ENCODE measurements at regions not wholly inside any gene's neighbourhood (a gene's known extent, or its start where the extent isn't known, plus 50 kb on each side); places are given as distances from the start of the nearest gene placed in this dataset.
"Not testable (repeated sequence)": the region's sequence is repeated elsewhere in the genome, so short reads cannot be mapped to it uniquely, and the experiment has no call there.

DNA sequence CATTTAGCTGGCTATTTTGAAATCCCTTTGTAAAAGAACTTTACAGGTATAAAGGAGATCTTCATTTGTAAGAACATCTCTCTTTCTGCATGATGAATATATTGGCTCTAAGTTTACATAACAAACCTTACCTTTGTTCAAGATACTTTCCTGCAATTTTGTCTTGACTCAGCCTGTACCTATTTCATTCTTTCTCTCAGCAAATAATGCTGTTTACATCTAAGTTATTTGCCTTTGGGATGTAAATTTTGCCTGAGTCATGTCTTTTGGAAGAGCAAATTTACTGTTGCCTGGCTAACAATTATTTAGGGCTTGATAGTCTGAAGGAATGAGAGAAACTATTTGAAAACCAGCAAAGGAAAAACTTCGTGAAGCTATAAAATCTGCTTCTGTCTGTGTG, 210.4 kb upstream of the TGIF2LY start:
- not testable (repeated sequence) for TF ChIP-seq POLR2A (IDR thresholded peaks at IDR 0.05; ENCODE audit: low read length); GATA1 (IDR thresholded peaks at IDR 0.05; ENCODE audit: low read depth, low read length)

Data from erythroblast (primary cell).